ENCODE measurements at regions not wholly inside any gene's neighbourhood (a gene's known extent, or its start where the extent isn't known, plus 50 kb on each side); places are given as distances from the start of the nearest gene placed in this dataset.

DNA sequence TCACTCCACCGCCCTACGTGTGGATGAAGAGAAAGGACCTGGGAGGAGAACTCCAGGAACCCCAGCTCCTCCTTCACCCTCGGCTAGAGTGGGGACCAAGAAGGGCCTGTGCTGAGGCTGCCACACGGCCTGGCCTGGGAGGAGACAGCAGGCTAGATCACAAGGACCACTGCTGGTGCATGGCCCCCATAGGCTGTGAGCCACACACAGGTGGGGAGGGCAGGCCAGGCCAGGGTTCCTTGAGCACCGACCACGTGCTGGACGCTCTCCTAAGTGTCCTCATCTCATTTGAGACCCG lies 1392.4 kb downstream of the TBC1D22A start:
- Histone ChIP-seq H3K4ac (ENCODE audit: low read length) (peak overlapping the region; percentile 76), H2AFZ (ENCODE audit: low read length) (no peak overlapping the region), H3K27ac (replicated peaks; ENCODE audit: low read length) (no peak overlapping the region), H2BK120ac (ENCODE audit: low read depth, low read length) (no peak overlapping the region), H2AK5ac (ENCODE audit: low read depth, low read length) (peak overlapping the region; percentile 81), H3K14ac (ENCODE audit: low read length) (peak overlapping the region; percentile 47), H3K79me1 (ENCODE audit: low read depth, low read length) (no peaks in the 10 kb centered on the region), H4K8ac (ENCODE audit: low read depth, low read length) (no peak overlapping the region), H3K9me3 (replicated peaks in 1 of 2; ENCODE audit: control insufficient read depth in 2 of 2, insufficient read depth in 1 of 2, low read depth in 1 of 2, low read length in 2 of 2) (no peaks in the 10 kb centered on the region), H4K91ac (ENCODE audit: low read depth, low read length, poor library complexity) (no peak overlapping the region), H2BK5ac (ENCODE audit: low read length) (peak overlapping the region; percentile 82), H3K4me3 (ENCODE audit: low read length in 2 of 2) (no peak overlapping the region), H3K9ac (ENCODE audit: low read depth, low read length, poor library complexity) (peak overlapping the region; percentile 21), H3K4me1 (ENCODE audit: control insufficient read depth in 2 of 2, insufficient read depth in 1 of 2, low read depth in 1 of 2, low read length in 2 of 2) (peaks cover 0 to 2% of the 10 kb centered on the region in 2 donors), H3K18ac (ENCODE audit: low read length) (peak overlapping the region; percentile 64), H3K27me3 (ENCODE audit: control insufficient read depth in 3 of 3, insufficient read depth in 3 of 3, low read depth in 1 of 3, low read length in 3 of 3) (no peaks in the 10 kb centered on the region), H2BK12ac (ENCODE audit: low read length) (no peak overlapping the region), H3K23ac (ENCODE audit: low read depth, low read length, poor library complexity) (no peak overlapping the region), H3K4me2 (ENCODE audit: insufficient read depth, low read length, poor library complexity, severe bottlenecking) (no peak overlapping the region), H2BK15ac (ENCODE audit: low read length) (peak overlapping the region; percentile 49), H3K36me3 (replicated peaks in 1 of 2; ENCODE audit: control insufficient read depth in 2 of 2, insufficient read depth in 2 of 2, low read length in 2 of 2) (no peaks in the 10 kb centered on the region)
- no CpG with 5 or more reads among the region's 8 CpGs for WGBS, 2 donors (ENCODE audit: extremely low coverage in 2 of 2, insufficient read length in 2 of 2, insufficient replicate concordance in 1 of 2)
- no peak for DNase-seq (ENCODE audit: low spot score)

GRCh38 chr22:48154169-48154942 lies 1391.9 kb downstream of the TBC1D22A start:
- DNase-seq (ENCODE audit: low spot score), result no peak
- H2BK5ac ChIP-seq (ENCODE audit: low read length), result peak overlapping the region; percentile 82
- H3K9ac ChIP-seq (ENCODE audit: low read depth, low read length, poor library complexity), result peak overlapping the region; percentile 21
- H3K27me3 ChIP-seq (ENCODE audit: control insufficient read depth in 3 of 3, insufficient read depth in 3 of 3, low read depth in 1 of 3, low read length in 3 of 3), result no peaks in the 10 kb centered on the region
- no peak overlapping the region for H2AFZ ChIP-seq (ENCODE audit: low read length)
- H3K27ac ChIP-seq (replicated peaks; ENCODE audit: low read length), result no peak overlapping the region
- no peaks in the 10 kb centered on the region for H3K36me3 ChIP-seq (replicated peaks in 1 of 2; ENCODE audit: control insufficient read depth in 2 of 2, insufficient read depth in 2 of 2, low read length in 2 of 2)
- no peak overlapping the region for H3K4me3 ChIP-seq (ENCODE audit: low read length in 2 of 2)
- H3K79me1 ChIP-seq (ENCODE audit: low read depth, low read length), result no peaks in the 10 kb centered on the region
- H3K4me1 ChIP-seq (ENCODE audit: control insufficient read depth in 2 of 2, insufficient read depth in 1 of 2, low read depth in 1 of 2, low read length in 2 of 2), result peaks cover 0 to 2% of the 10 kb centered on the region in 2 donors
- no peaks in the 10 kb centered on the region for H3K9me3 ChIP-seq (replicated peaks in 1 of 2; ENCODE audit: control insufficient read depth in 2 of 2, insufficient read depth in 1 of 2, low read depth in 1 of 2, low read length in 2 of 2)
- no peak overlapping the region for H3K4me2 ChIP-seq (ENCODE audit: insufficient read depth, low read length, poor library complexity, severe bottlenecking)
- H3K18ac ChIP-seq (ENCODE audit: low read length), result no peak overlapping the region
- H3K14ac ChIP-seq (ENCODE audit: low read length), result peak overlapping the region; percentile 47
- no peak overlapping the region for H2BK12ac ChIP-seq (ENCODE audit: low read length)
- peak overlapping the region; percentile 49 for H2BK15ac ChIP-seq (ENCODE audit: low read length)
- no peak overlapping the region for H3K23ac ChIP-seq (ENCODE audit: low read depth, low read length, poor library complexity)
- no peak overlapping the region for H2BK120ac ChIP-seq (ENCODE audit: low read depth, low read length)
- peak overlapping the region; percentile 76 for H3K4ac ChIP-seq (ENCODE audit: low read length)
- H2AK5ac ChIP-seq (ENCODE audit: low read depth, low read length), result peak overlapping the region; percentile 81
- no peak overlapping the region for H4K91ac ChIP-seq (ENCODE audit: low read depth, low read length, poor library complexity)
- no CpG with 5 or more reads among the region's 18 CpGs for WGBS, 2 donors (ENCODE audit: extremely low coverage in 2 of 2, insufficient read length in 2 of 2, insufficient replicate concordance in 1 of 2)
- H4K8ac ChIP-seq (ENCODE audit: low read depth, low read length), result no peak overlapping the region

- Histone ChIP-seq H3K4me2 (ENCODE audit: insufficient read depth, low read length, poor library complexity, severe bottlenecking) (no peak overlapping the region), H2BK120ac (ENCODE audit: low read depth, low read length) (no peak overlapping the region), H3K79me1 (ENCODE audit: low read depth, low read length) (no peaks in the 10 kb centered on the region), H3K4ac (ENCODE audit: low read length) (no peak overlapping the region), H2BK15ac (ENCODE audit: low read length) (no peak overlapping the region), H2AK5ac (ENCODE audit: low read depth, low read length) (no peak overlapping the region), H2BK5ac (ENCODE audit: low read length) (no peak overlapping the region), H2BK12ac (ENCODE audit: low read length) (no peak overlapping the region), H3K27me3 (ENCODE audit: control insufficient read depth in 3 of 3, insufficient read depth in 3 of 3, low read depth in 1 of 3, low read length in 3 of 3) (no peaks in the 10 kb centered on the region), H3K9me3 (replicated peaks in 1 of 2; ENCODE audit: control insufficient read depth in 2 of 2, insufficient read depth in 1 of 2, low read depth in 1 of 2, low read length in 2 of 2) (no peaks in the 10 kb centered on the region), H3K9ac (ENCODE audit: low read depth, low read length, poor library complexity) (no peak overlapping the region), H3K36me3 (replicated peaks in 1 of 2; ENCODE audit: control insufficient read depth in 2 of 2, insufficient read depth in 2 of 2, low read length in 2 of 2) (no peaks in the 10 kb centered on the region), H3K27ac (replicated peaks; ENCODE audit: low read length) (no peak overlapping the region), H4K8ac (ENCODE audit: low read depth, low read length) (no peak overlapping the region), H3K4me3 (ENCODE audit: low read length in 2 of 2) (no peak overlapping the region), H3K14ac (ENCODE audit: low read length) (peak overlapping the region; percentile 25), H4K91ac (ENCODE audit: low read depth, low read length, poor library complexity) (no peak overlapping the region), H3K4me1 (ENCODE audit: control insufficient read depth in 2 of 2, insufficient read depth in 1 of 2, low read depth in 1 of 2, low read length in 2 of 2) (peaks cover 0 to 2% of the 10 kb centered on the region in 2 donors), H3K23ac (ENCODE audit: low read depth, low read length, poor library complexity) (no peak overlapping the region), H3K18ac (ENCODE audit: low read length) (peak overlapping the region; percentile 52), H2AFZ (ENCODE audit: low read length) (no peak overlapping the region)
- WGBS, 2 donors (ENCODE audit: extremely low coverage in 2 of 2, insufficient read length in 2 of 2, insufficient replicate concordance in 1 of 2), result no CpG with 5 or more reads among the region's 10 CpGs
- DNase-seq (ENCODE audit: low spot score), result no peak
Observed at GRCh38 chr22:48153726-48154125, 1391.3 kb downstream of the TBC1D22A start.

DNA sequence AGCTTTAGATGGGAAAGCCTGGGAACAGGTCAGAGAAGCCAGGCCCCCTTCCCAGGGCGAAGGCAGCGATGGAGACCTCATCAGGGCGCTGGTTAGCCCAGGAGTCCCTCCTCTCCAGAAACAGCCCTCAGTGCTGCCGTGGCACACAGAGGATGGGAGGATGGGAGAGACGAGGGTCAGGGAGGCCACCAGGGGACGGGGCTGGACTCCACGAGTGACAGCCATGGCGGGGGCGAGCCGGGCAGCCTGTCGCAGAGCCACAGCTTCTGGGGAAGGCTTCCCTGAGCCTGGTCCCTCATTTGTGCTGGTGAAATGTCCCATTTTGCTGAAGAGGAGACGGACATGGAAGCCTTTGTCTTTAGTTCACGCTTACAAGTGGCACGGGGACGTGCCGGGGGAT lies 1390.5 kb downstream of the TBC1D22A start:
- no peak overlapping the region for H2BK15ac ChIP-seq (ENCODE audit: low read length)
- H3K27me3 ChIP-seq (ENCODE audit: control insufficient read depth in 3 of 3, insufficient read depth in 3 of 3, low read depth in 1 of 3, low read length in 3 of 3), result peaks cover 0 to 1% (median 0%) of the 10 kb centered on the region in 3 experiments
- H3K9me3 ChIP-seq (replicated peaks in 1 of 2; ENCODE audit: control insufficient read depth in 2 of 2, insufficient read depth in 1 of 2, low read depth in 1 of 2, low read length in 2 of 2), result no peaks in the 10 kb centered on the region
- no peak overlapping the region for H2AFZ ChIP-seq (ENCODE audit: low read length)
- H3K4ac ChIP-seq (ENCODE audit: low read length), result no peak overlapping the region
- peaks cover 0 to 2% of the 10 kb centered on the region in 2 donors for H3K4me1 ChIP-seq (ENCODE audit: control insufficient read depth in 2 of 2, insufficient read depth in 1 of 2, low read depth in 1 of 2, low read length in 2 of 2)
- no peak overlapping the region for H2BK120ac ChIP-seq (ENCODE audit: low read depth, low read length)
- no peak for DNase-seq (ENCODE audit: low spot score)
- no peaks in the 10 kb centered on the region for H3K79me1 ChIP-seq (ENCODE audit: low read depth, low read length)
- no peak overlapping the region for H4K8ac ChIP-seq (ENCODE audit: low read depth, low read length)
- WGBS, 2 donors (ENCODE audit: extremely low coverage in 2 of 2, insufficient read length in 2 of 2, insufficient replicate concordance in 1 of 2), result no CpG with 5 or more reads among the region's 16 CpGs
- no peak overlapping the region for H2BK5ac ChIP-seq (ENCODE audit: low read length)
- no peak overlapping the region for H3K27ac ChIP-seq (replicated peaks; ENCODE audit: low read length)
- H3K4me3 ChIP-seq (ENCODE audit: low read length in 2 of 2), result no peak overlapping the region
- H3K23ac ChIP-seq (ENCODE audit: low read depth, low read length, poor library complexity), result no peak overlapping the region
- H3K9ac ChIP-seq (ENCODE audit: low read depth, low read length, poor library complexity), result peak overlapping the region; percentile 3
- H3K36me3 ChIP-seq (replicated peaks in 1 of 2; ENCODE audit: control insufficient read depth in 2 of 2, insufficient read depth in 2 of 2, low read length in 2 of 2), result no peaks in the 10 kb centered on the region
- H4K91ac ChIP-seq (ENCODE audit: low read depth, low read length, poor library complexity), result no peak overlapping the region
- no peak overlapping the region for H2BK12ac ChIP-seq (ENCODE audit: low read length)
- no peak overlapping the region for H2AK5ac ChIP-seq (ENCODE audit: low read depth, low read length)
- peak overlapping the region; percentile 26 for H3K14ac ChIP-seq (ENCODE audit: low read length)
- H3K18ac ChIP-seq (ENCODE audit: low read length), result peak overlapping the region; percentile 60
- no peak overlapping the region for H3K4me2 ChIP-seq (ENCODE audit: insufficient read depth, low read length, poor library complexity, severe bottlenecking)
